IMR-90 (cell line): ENCODE measurements at regions not wholly inside any gene's neighbourhood (a gene's known extent, or its start where the extent isn't known, plus 50 kb on each side); places are given as distances from the start of the nearest gene placed in this dataset.

Experiments used
- ATAC-seq: fragments of 200-7000 bp; cut with Tn5 transposase; 2 replicates; pipeline ENCODE4 v1.9.1; 2020; ENCODE audit warnings: low read depth, mild to moderate bottlenecking, moderate library complexity
- BruUV-seq: library from RNA; stranded (reverse); fragments of 400-500 nt; replicated peaks from 2 replicates; lab custom pipeline; 2021; lab: Mats Ljungman, UMichigan
- CTCF ChIA-PET: fragments of 300-600 bp; formaldehyde crosslinking; extraction: SDS; loops from one replicate; lab custom pipeline; 2021; ENCODE audit warnings: antibody characterized with exemption; lab: Yijun Ruan, JAX
- POLR2A ChIA-PET: fragments of 300-600 bp; sonication (Branson Sonifier 250); formaldehyde crosslinking; loops from one replicate; lab custom pipeline; 2022; ENCODE audit warnings: antibody characterized with exemption; ENCODE audit not compliant: unreplicated experiment; lab: Charles Lee
- DNase-seq: peaks from one replicate; pipeline ENCODE4 v3.0.0; 2013
- H2AFZ ChIP-seq: replicated peaks from 2 replicates; pipeline ENCODE3; 2013; ENCODE audit warnings: low read length, mild to moderate bottlenecking; ENCODE audit not compliant: poor library complexity
- H2AK5ac ChIP-seq: 2 replicates; pipeline ENCODE4 v1.6.1; 2013; ENCODE audit warnings: low read depth, low read length, inconsistent platforms
- H2AK9ac ChIP-seq: replicated peaks from 2 replicates; pipeline ENCODE3; 2013; ENCODE audit warnings: mild to moderate bottlenecking, low read depth, low read length, moderate library complexity; ENCODE audit not compliant: poor library complexity
- H2BK120ac ChIP-seq: 2 replicates; pipeline ENCODE4 v1.6.1; 2013; ENCODE audit warnings: low read depth, low read length, inconsistent platforms
- H2BK15ac ChIP-seq: 3 replicates; pipeline ENCODE4 v1.6.1; 2013; ENCODE audit warnings: low read depth, low read length, inconsistent platforms
- H2BK20ac ChIP-seq: 2 replicates; pipeline ENCODE4 v1.6.1; 2013; ENCODE audit warnings: low read depth, mild to moderate bottlenecking, inconsistent platforms, low read length, moderate library complexity
- H2BK5ac ChIP-seq: 2 replicates; pipeline ENCODE4 v1.6.1; 2013; ENCODE audit warnings: mild to moderate bottlenecking, low read depth, low read length, inconsistent platforms; ENCODE audit not compliant: poor library complexity, severe bottlenecking
- H3K14ac ChIP-seq: replicated peaks from 2 replicates; pipeline ENCODE4 v1.6.1; 2013; ENCODE audit warnings: low read depth, low read length, inconsistent platforms
- H3K18ac ChIP-seq: 2 replicates; pipeline ENCODE4 v1.6.1; 2013; ENCODE audit warnings: low read depth, low read length, control low read depth
- H3K23ac ChIP-seq: 2 replicates; pipeline ENCODE4 v1.6.1; 2013; ENCODE audit warnings: low read depth, low read length, inconsistent platforms
- H3K27ac ChIP-seq: 2 replicates; pipeline ENCODE4 v1.5.1; 2013; ENCODE audit warnings: mild to moderate bottlenecking, control low read depth, low read length; ENCODE audit not compliant: insufficient read depth
- H3K27me3 ChIP-seq: 2 replicates; pipeline ENCODE4 v1.6.1; 2013; ENCODE audit warnings: low read length; ENCODE audit not compliant: control insufficient read depth, insufficient read depth
- H3K36me3 ChIP-seq: 2 replicates; pipeline ENCODE4 v1.6.1; 2013; ENCODE audit warnings: low read length, mixed read lengths; ENCODE audit not compliant: control insufficient read depth, insufficient read depth
- H3K4ac ChIP-seq: 2 replicates; pipeline ENCODE4 v1.6.1; 2013; ENCODE audit warnings: low read depth, low read length, inconsistent platforms
- H3K4me1 ChIP-seq: 2 replicates; pipeline ENCODE4 v1.6.1; 2013; ENCODE audit warnings: low read length, mixed read lengths; ENCODE audit not compliant: control insufficient read depth, insufficient read depth
- H3K4me2 ChIP-seq: 2 replicates; pipeline ENCODE4 v1.6.1; 2013; ENCODE audit warnings: low read depth, mild to moderate bottlenecking, control low read depth, low read length, moderate library complexity
- H3K4me3 ChIP-seq: 2 replicates; pipeline ENCODE4 v1.5.1; 2013; ENCODE audit warnings: low read depth, mild to moderate bottlenecking, control low read depth, low read length, moderate library complexity; ENCODE audit not compliant: insufficient read depth
- H3K56ac ChIP-seq: 2 replicates; pipeline ENCODE4 v1.6.1; 2013; ENCODE audit warnings: low read length, inconsistent platforms; ENCODE audit not compliant: insufficient read depth; ENCODE audit errors: extremely low read depth
- H3K79me1 ChIP-seq, 2 experiments: 2 replicates each; pipeline ENCODE4 v1.6.1; 2013; ENCODE audit warnings: low read length in 2 of 2, inconsistent platforms in 1 of 2, low read depth in 1 of 2
- H3K9ac ChIP-seq: 2 replicates; pipeline ENCODE4 v1.6.1; 2013; ENCODE audit warnings: low read depth, low read length, control low read depth
- H3K9me1 ChIP-seq: 2 replicates; pipeline ENCODE4 v1.6.1; 2013; ENCODE audit warnings: low read length, inconsistent platforms; ENCODE audit not compliant: insufficient read depth
- H3K9me3 ChIP-seq: 2 replicates; pipeline ENCODE4 v1.6.1; 2013; ENCODE audit warnings: low read length; ENCODE audit not compliant: control insufficient read depth, insufficient read depth
- H4K20me1 ChIP-seq: 2 replicates; pipeline ENCODE4 v1.6.1; 2013; ENCODE audit warnings: low read length, inconsistent platforms; ENCODE audit not compliant: insufficient read depth
- H4K5ac ChIP-seq: 2 replicates; pipeline ENCODE4 v1.6.1; 2013; ENCODE audit warnings: mild to moderate bottlenecking, low read depth, low read length, control low read depth
- H4K8ac ChIP-seq, 2 experiments: 2 replicates each; pipeline ENCODE4 v1.6.1; 2013; ENCODE audit warnings: low read depth in 2 of 2, low read length in 2 of 2, control low read depth in 1 of 2, inconsistent platforms in 1 of 2
- H4K91ac ChIP-seq: 2 replicates; pipeline ENCODE4 v1.6.1; 2013; ENCODE audit warnings: low read depth, low read length, inconsistent platforms; ENCODE audit not compliant: insufficient read depth
- BHLHE40 ChIP-seq: fragments of 150-350 bp; IDR thresholded peaks from 2 replicates; pipeline ENCODE4 v1.6.1; 2016; ENCODE audit warnings: mild to moderate bottlenecking, low read depth, low read length
- CEBPB ChIP-seq: IDR thresholded peaks from 2 replicates; pipeline ENCODE4 v1.6.1; 2012; ENCODE audit warnings: low read depth, low read length, improper control_type of control experiment
- CHD1 ChIP-seq: IDR thresholded peaks from 2 replicates; pipeline ENCODE4 v1.6.1; 2012; ENCODE audit warnings: low read depth, low read length, improper control_type of control experiment
- CTCF ChIP-seq: conservative IDR thresholded peaks from 2 replicates; pipeline ENCODE4 v1.5.1; 2012; ENCODE audit warnings: mild to moderate bottlenecking, low read depth, low read length, improper control_type of control experiment
- ELK1 ChIP-seq: fragments of 150-350 bp; IDR thresholded peaks from 2 replicates; pipeline ENCODE4 v1.6.1; 2016; ENCODE audit warnings: low read depth, mild to moderate bottlenecking, low read length, moderate library complexity, borderline replicate concordance
- FOS ChIP-seq: fragments of 150-350 bp; IDR thresholded peaks from 2 replicates; pipeline ENCODE4 v1.6.1; 2016; ENCODE audit warnings: low read depth, low read length
- MAFK ChIP-seq: IDR thresholded peaks from 2 replicates; pipeline ENCODE4 v1.6.1; 2012; ENCODE audit warnings: low read depth, low read length, improper control_type of control experiment
- MAZ ChIP-seq: IDR thresholded peaks from 2 replicates; pipeline ENCODE4 v1.6.1; 2012; ENCODE audit warnings: low read depth, mild to moderate bottlenecking, low read length, improper control_type of control experiment, moderate library complexity, borderline replicate concordance
- MXI1 ChIP-seq: IDR thresholded peaks from 2 replicates; pipeline ENCODE4 v1.6.1; 2012; ENCODE audit warnings: low read depth, mild to moderate bottlenecking, low read length, moderate library complexity, borderline replicate concordance
- NFE2L2 ChIP-seq: fragments of 150-350 bp; IDR thresholded peaks from 2 replicates; pipeline ENCODE4 v1.6.1; 2016; ENCODE audit warnings: low read depth, mild to moderate bottlenecking, low read length
- POLR2A ChIP-seq: IDR thresholded peaks from 2 replicates; pipeline ENCODE4 v1.6.1; 2012; ENCODE audit warnings: mild to moderate bottlenecking, low read depth, low read length
- RAD21 ChIP-seq: IDR thresholded peaks from 2 replicates; pipeline ENCODE4 v1.6.1; 2012; ENCODE audit warnings: low read length, improper control_type of control experiment
- RCOR1 ChIP-seq: IDR thresholded peaks from 2 replicates; pipeline ENCODE4 v1.6.1; 2012; ENCODE audit warnings: mild to moderate bottlenecking, low read length, improper control_type of control experiment; ENCODE audit not compliant: insufficient replicate concordance
- RFX5 ChIP-seq: IDR thresholded peaks from 2 replicates; pipeline ENCODE4 v1.8.0; 2012; ENCODE audit warnings: low read depth, mild to moderate bottlenecking, low read length, moderate library complexity
- SMC3 ChIP-seq: fragments of 150-350 bp; IDR thresholded peaks from 2 replicates; pipeline ENCODE4 v1.6.1; 2016; ENCODE audit warnings: low read depth, mild to moderate bottlenecking, antibody characterized with exemption, low read length, moderate library complexity
- USF2 ChIP-seq: fragments of 150-350 bp; IDR thresholded peaks from 2 replicates; pipeline ENCODE4 v1.6.1; 2017; ENCODE audit warnings: mild to moderate bottlenecking, antibody characterized with exemption, low read length, low read depth
- WGBS, 2 experiments: methylation state at CpG; one replicate each; pipeline versions ENCODE4 v1.1.5 to v1.1.7; 2013; ENCODE audit warnings: missing lambda C conversion rate in 2 of 2; ENCODE audit not compliant: insufficient read length in 1 of 2; ENCODE audit errors: extremely low coverage in 2 of 2; 5-methylcytosine and 5-hydroxymethylcytosine counted together
- dilution Hi-C: fragments of 300-500 bp; cut with HindIII; formaldehyde crosslinking; loops from one replicate; pipeline ENCODE4 v1.14.3; 2018; ENCODE audit warnings: low sequenced_read_pairs; ENCODE audit not compliant: unreplicated experiment
- in situ Hi-C: fragments of 300-500 bp; cut with MboI; formaldehyde crosslinking; loops from 3 replicates; pipeline ENCODE4 v1.14.3; 2019; ENCODE audit warnings: low sequenced_read_pairs, inconsistent platforms, mixed read lengths
- intact Hi-C: fragments of 100-400 bp; cut with micrococcal nuclease; formaldehyde crosslinking; loops from 2 replicates; pipeline ENCODE4 v1.10.0; 2022

- intact Hi-C loops, result no loop called here
- TF ChIP-seq RAD21, result no peak
- no peak for TF ChIP-seq USF2
- no peak for TF ChIP-seq BHLHE40
- TF ChIP-seq POLR2A, result no peak
- TF ChIP-seq CTCF, result no peak
- TF ChIP-seq FOS, result no peak
- TF ChIP-seq CEBPB, result no peak
- TF ChIP-seq MXI1, result no peak
- TF ChIP-seq RCOR1, result no peak
- TF ChIP-seq MAFK, result no peak
- TF ChIP-seq SMC3, result no peak
- TF ChIP-seq RFX5, result no peak
- no peak for TF ChIP-seq NFE2L2
- no peak for TF ChIP-seq CHD1
- no peak for TF ChIP-seq MAZ
- no peak for TF ChIP-seq ELK1
Observed at GRCh38 chr7:91690541-91691070, 189.9 kb downstream of the MTERF1 start.

More at GRCh38 chr7:91690541-91691070, 189.9 kb downstream of the MTERF1 start:
- Histone ChIP-seq H2BK15ac (no peak overlapping the region), H2AK5ac (no peak overlapping the region), H2AK9ac (no peak overlapping the region), H2AFZ (no peak overlapping the region), H4K91ac (no peak overlapping the region), H3K27me3 (no peaks in the 10 kb centered on the region), H3K9ac (no peak overlapping the region), H3K18ac (no peak overlapping the region), H3K4me2 (no peak overlapping the region), H3K79me1 (no peaks in the 10 kb centered on the region), H3K36me3 (no peaks in the 10 kb centered on the region), H4K8ac (no peak overlapping the region), H3K56ac (no peak overlapping the region), H3K14ac (no peak overlapping the region), H3K4me1 (no peaks in the 10 kb centered on the region), H3K4ac (no peak overlapping the region), H3K27ac (no peak overlapping the region), H2BK120ac (no peak overlapping the region), H4K5ac (no peak overlapping the region), H3K9me1 (no peaks in the 10 kb centered on the region), H3K9me3 (no peaks in the 10 kb centered on the region), H2BK5ac (no peak overlapping the region), H2BK20ac (no peak overlapping the region), H3K4me3 (no peak overlapping the region), H4K20me1 (no peaks in the 10 kb centered on the region), H3K23ac (no peak overlapping the region)
- no CpG with 5 or more reads among the region's 1 CpG for WGBS, 2 experiments
- dilution Hi-C loops (no loop called here), in situ Hi-C loops (no loop called here)
- ChIA-PET POLR2A (no interaction called here), CTCF (no interaction called here)
- BruUV-seq, result no TSS peak
- no peak for DNase-seq
- no peak for ATAC-seq
